ENCODE measurements at regions not wholly inside any gene's neighbourhood (a gene's known extent, or its start where the extent isn't known, plus 50 kb on each side); places are given as distances from the start of the nearest gene placed in this dataset.

DNA sequence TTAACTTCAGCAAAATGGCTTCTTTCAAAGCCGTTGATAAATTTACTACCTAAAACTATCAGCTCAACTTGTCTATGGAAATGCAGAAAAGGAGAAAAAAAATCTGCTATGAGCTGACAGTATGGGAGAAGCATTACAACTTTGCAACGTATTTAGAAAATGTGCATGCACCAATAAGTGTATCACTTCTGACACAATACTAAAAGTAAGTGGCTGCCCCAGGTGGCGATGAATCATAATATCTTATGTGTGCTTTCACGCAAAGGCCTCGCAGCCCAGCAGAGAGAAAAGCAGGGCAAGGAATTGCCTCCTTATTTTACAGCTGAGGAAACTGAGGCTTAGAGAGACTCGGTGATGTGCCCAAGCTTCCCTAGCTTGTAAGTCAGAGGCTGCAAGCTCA is 101.8 kb downstream of the SALL1 start:
- ATAC-seq: no peak
- TF ChIP-seq, protein P1, sequence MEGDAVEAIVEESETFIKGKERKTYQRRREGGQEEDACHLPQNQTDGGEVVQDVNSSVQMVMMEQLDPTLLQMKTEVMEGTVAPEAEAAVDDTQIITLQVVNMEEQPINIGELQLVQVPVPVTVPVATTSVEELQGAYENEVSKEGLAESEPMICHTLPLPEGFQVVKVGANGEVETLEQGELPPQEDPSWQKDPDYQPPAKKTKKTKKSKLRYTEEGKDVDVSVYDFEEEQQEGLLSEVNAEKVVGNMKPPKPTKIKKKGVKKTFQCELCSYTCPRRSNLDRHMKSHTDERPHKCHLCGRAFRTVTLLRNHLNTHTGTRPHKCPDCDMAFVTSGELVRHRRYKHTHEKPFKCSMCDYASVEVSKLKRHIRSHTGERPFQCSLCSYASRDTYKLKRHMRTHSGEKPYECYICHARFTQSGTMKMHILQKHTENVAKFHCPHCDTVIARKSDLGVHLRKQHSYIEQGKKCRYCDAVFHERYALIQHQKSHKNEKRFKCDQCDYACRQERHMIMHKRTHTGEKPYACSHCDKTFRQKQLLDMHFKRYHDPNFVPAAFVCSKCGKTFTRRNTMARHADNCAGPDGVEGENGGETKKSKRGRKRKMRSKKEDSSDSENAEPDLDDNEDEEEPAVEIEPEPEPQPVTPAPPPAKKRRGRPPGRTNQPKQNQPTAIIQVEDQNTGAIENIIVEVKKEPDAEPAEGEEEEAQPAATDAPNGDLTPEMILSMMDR (IDR thresholded peaks at IDR 0.05): no peak
- intact Hi-C loops (cut with DNase I): no loop called here
- no peaks in the 10 kb centered on the region for H3K4me1 ChIP-seq
- H3K9me3 ChIP-seq: no peaks in the 10 kb centered on the region
- H3K27me3 ChIP-seq: no peaks in the 10 kb centered on the region
- H3K27ac ChIP-seq: no peak overlapping the region
- no peak overlapping the region for H3K4me3 ChIP-seq
- DNase-seq: no peak
- H3K36me3 ChIP-seq: no peaks in the 10 kb centered on the region

DNA sequence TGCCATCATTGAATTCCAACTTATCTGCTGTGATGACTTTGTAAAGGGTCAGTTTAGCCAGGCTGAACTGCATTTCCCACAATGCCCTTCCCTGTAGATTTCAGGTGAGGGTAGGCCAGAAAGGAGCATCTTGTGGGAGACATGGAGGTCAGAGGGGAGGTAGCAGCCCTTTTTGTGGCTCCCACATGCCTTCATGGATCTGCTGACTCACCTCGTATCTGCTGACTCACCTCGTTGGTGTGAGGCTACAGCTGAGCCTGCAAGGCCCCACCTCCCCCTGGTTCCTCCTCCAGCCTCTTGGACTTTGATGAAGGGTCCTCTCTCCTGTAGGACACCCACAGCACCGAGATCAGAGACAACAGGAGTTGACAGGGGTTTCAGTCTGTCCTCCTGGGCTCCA is 102.5 kb downstream of the SALL1 start:
- ATAC-seq: no peak
- no peaks in the 10 kb centered on the region for H3K9me3 ChIP-seq
- no peak overlapping the region for H3K4me3 ChIP-seq
- no peaks in the 10 kb centered on the region for H3K4me1 ChIP-seq
- no peak overlapping the region for H3K27ac ChIP-seq
- H3K36me3 ChIP-seq: no peaks in the 10 kb centered on the region
- TF ChIP-seq, protein P1 (IDR thresholded peaks at IDR 0.05): no peak
- no peak for DNase-seq
- H3K27me3 ChIP-seq: no peaks in the 10 kb centered on the region
- intact Hi-C loops (cut with DNase I): no loop called here

DNA sequence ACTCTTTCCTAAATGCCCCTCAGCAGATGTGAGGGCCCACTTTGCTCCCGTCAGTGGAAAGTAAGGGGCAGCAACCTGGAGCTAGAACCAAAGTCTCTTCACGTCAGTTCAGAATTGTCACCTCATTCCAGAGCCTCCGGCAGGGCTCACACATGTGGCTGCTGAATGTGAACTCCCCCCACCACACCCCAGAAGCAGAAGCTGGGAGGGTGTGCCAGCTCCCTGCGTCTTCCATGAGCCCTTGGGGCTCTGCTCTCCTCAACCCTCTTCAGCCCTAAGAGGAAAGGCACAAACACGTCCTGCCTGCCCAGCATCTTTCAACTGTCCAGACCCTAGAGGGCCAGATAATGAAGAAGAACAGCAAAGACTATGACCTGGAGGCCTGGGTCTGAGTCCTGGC is 105.3 kb downstream of the SALL1 start:
- ATAC-seq: no peak
- Histone ChIP-seq H3K4me3 (no peak overlapping the region), H3K27me3 (no peaks in the 10 kb centered on the region), H3K9me3 (no peaks in the 10 kb centered on the region), H3K4me1 (no peaks in the 10 kb centered on the region), H3K27ac (no peak overlapping the region), H3K36me3 (no peaks in the 10 kb centered on the region)
- intact Hi-C loops (cut with DNase I): no loop called here
- TF ChIP-seq, protein P1 (IDR thresholded peaks at IDR 0.05): no peak
- DNase-seq: no peak

DNA sequence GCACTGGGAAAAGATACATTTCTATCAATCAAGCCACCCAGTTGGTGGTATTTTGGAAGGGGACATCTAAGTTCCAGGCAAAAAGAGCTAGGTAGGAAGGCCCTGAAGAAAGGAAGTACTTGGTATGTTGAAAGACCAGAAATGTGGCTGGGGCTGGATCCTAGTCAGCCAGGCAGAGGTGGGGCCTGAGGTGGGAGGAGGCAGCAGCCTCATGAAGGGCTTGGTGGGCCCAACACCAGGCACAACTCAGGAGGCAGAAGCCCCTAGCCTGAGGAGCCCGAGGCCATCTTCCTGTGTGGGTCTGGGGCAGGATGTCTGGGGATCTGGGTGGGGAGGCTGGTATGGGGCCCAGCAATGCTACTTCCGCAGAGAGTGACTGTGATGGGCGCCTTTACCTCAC is 105.9 kb downstream of the SALL1 start:
- no peaks in the 10 kb centered on the region for H3K9me3 ChIP-seq
- TF ChIP-seq, protein P1 (IDR thresholded peaks at IDR 0.05): no peak
- DNase-seq (no peak), ATAC-seq (no peak)
- no peaks in the 10 kb centered on the region for H3K36me3 ChIP-seq
- no peak overlapping the region for H3K27ac ChIP-seq
- intact Hi-C loops (cut with DNase I): no loop called here
- H3K27me3 ChIP-seq: no peaks in the 10 kb centered on the region
- H3K4me3 ChIP-seq: no peak overlapping the region
- no peaks in the 10 kb centered on the region for H3K4me1 ChIP-seq

DNA sequence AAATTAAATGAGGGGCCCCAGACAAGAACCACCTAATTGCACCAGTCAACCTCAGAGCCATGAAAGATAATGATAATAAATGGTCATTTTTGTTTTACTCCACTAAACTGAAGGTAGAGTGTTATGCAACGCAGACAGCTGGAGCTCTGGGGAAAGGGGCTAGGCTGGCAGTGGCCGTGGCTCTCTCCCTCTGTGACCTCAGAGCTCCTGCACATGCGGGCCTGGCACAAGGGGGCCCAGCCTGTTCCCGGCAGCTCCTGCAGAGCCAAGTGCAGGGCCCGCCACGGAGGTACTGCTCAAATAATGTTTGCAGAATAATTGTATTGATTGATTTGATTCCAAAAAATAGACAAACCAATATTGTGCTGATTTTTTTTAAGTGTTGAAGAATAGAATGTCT is 109.5 kb downstream of the SALL1 start:
- Histone ChIP-seq H3K27me3 (no peaks in the 10 kb centered on the region), H3K36me3 (no peaks in the 10 kb centered on the region), H3K4me1 (no peaks in the 10 kb centered on the region), H3K9me3 (no peaks in the 10 kb centered on the region), H3K4me3 (no peak overlapping the region), H3K27ac (no peak overlapping the region)
- intact Hi-C loops (cut with DNase I): no loop called here
- TF ChIP-seq, protein P1 (IDR thresholded peaks at IDR 0.05): no peak
- ATAC-seq (no peak), DNase-seq (no peak)
